ENCODE measurements at regions not wholly inside any gene's neighbourhood (a gene's known extent, or its start where the extent isn't known, plus 50 kb on each side); places are given as distances from the start of the nearest gene placed in this dataset.

DNA sequence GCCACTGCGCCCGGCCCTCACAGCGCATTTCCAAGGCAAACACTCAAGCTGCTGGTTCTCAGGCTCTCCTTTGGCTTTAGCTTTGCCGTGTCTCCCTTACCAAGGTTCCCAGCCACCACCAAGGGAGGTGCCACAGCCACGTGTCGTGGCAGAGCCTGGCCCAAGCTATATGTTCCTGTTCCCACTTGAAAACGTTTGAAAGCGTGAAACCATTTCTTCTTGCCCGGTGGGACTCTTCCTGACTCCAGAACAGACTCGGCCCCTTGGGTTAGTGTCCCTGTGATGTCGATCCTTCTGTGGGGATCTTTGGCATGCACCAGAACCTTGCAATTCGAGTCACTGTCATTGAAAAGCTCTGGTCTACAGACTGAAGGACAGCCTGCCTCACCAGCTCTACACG, 147.9 kb downstream of the HSD17B3 start:
- Histone ChIP-seq H3K4me1 (peaks cover 0 to 33% (median 6%) of the 10 kb centered on the region in 4 donors), H3K4me3 (no peak overlapping the region), H3K27me3 (no peaks in the 10 kb centered on the region), H3K9me3 (no peaks in the 10 kb centered on the region), H3K27ac (no peak overlapping the region), H3K36me3 (no peaks in the 10 kb centered on the region)
- DNase-seq (ENCODE audit: low spot score in 2 of 2): no peak
- 85 to 94% methylated on average over 13 of the region's 13 CpGs for WGBS, 2 donors
- TF ChIP-seq EP300 (IDR thresholded peaks at IDR 0.05) (no peak), POLR2A (IDR thresholded peaks at IDR 0.05) (no peak)
- TF ChIP-seq, protein P1, sequence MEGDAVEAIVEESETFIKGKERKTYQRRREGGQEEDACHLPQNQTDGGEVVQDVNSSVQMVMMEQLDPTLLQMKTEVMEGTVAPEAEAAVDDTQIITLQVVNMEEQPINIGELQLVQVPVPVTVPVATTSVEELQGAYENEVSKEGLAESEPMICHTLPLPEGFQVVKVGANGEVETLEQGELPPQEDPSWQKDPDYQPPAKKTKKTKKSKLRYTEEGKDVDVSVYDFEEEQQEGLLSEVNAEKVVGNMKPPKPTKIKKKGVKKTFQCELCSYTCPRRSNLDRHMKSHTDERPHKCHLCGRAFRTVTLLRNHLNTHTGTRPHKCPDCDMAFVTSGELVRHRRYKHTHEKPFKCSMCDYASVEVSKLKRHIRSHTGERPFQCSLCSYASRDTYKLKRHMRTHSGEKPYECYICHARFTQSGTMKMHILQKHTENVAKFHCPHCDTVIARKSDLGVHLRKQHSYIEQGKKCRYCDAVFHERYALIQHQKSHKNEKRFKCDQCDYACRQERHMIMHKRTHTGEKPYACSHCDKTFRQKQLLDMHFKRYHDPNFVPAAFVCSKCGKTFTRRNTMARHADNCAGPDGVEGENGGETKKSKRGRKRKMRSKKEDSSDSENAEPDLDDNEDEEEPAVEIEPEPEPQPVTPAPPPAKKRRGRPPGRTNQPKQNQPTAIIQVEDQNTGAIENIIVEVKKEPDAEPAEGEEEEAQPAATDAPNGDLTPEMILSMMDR (IDR thresholded peaks at IDR 0.05): no peak

- TF ChIP-seq POLR2A (IDR thresholded peaks at IDR 0.05) (no peak), EP300 (IDR thresholded peaks at IDR 0.05) (no peak)
- TF ChIP-seq, protein P1 (IDR thresholded peaks at IDR 0.05): no peak
- H3K27ac ChIP-seq: no peak overlapping the region
- no peak overlapping the region for H3K4me3 ChIP-seq
- H3K36me3 ChIP-seq: no peaks in the 10 kb centered on the region
- H3K9me3 ChIP-seq: no peaks in the 10 kb centered on the region
- no peaks in the 10 kb centered on the region for H3K27me3 ChIP-seq
- no peak for DNase-seq (ENCODE audit: low spot score in 2 of 2)
- peaks cover 0 to 28% (median 6%) of the 10 kb centered on the region in 4 donors for H3K4me1 ChIP-seq
- WGBS, 2 donors: 82 to 87% methylated on average over 2 of the region's 2 CpGs
These were observed 149.4 kb downstream of the HSD17B3 start for GRCh38 chr9:96152550-96152949.

GRCh38 chr9:96150324-96151227, 151.4 kb downstream of the HSD17B3 start:
- Histone ChIP-seq H3K9me3 (no peaks in the 10 kb centered on the region), H3K27me3 (no peaks in the 10 kb centered on the region), H3K36me3 (no peaks in the 10 kb centered on the region), H3K4me3 (no peak overlapping the region), H3K4me1 (peaks cover 0 to 10% (median 4%) of the 10 kb centered on the region in 4 donors), H3K27ac (no peak overlapping the region)
- DNase-seq (ENCODE audit: low spot score in 2 of 2): no peak
- WGBS, 2 donors: 67 to 77% methylated on average over 11 of the region's 11 CpGs
- TF ChIP-seq POLR2A (IDR thresholded peaks at IDR 0.05) (no peak), EP300 (IDR thresholded peaks at IDR 0.05) (no peak)
- TF ChIP-seq, protein P1 (IDR thresholded peaks at IDR 0.05): no peak

DNA sequence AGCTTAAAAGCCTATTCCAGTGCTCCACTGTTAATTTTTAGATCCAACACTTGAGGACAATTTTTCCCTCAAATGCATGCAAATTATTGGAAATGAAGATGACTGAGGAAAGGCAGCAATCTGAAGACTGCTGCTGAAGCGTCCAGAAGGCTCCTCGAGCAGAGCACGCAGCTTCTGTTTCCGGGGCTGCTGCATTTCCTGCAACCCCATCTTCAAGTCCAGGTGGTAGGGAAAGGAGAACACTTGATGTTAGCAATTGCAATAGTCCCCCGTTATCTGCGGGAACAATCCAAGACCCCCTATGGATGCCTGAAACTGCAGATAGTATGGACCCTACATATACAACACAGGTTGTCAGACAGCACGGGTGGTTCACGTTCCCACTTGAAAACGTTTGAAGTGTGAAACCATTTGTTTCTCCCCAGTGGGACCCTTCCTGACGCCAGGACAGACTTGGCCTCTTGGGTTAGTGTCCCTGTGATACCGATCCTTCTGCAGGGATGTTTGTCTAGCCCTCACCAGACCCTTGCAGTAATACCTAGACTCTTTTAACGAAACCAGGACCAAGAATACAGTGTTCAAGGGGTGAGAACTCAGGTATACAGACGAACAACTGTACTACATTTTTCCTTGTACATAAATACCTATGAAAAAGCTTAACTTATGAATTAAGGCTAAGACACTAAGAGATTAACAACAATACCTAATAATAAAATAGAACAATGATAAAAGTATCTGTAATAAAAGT, 152.3 kb downstream of the HSD17B3 start:
- 72 to 74% methylated on average over 13 of the region's 13 CpGs for WGBS, 2 donors
- no peaks in the 10 kb centered on the region for H3K36me3 ChIP-seq
- H3K9me3 ChIP-seq: no peaks in the 10 kb centered on the region
- H3K4me3 ChIP-seq: no peak overlapping the region
- no peak for DNase-seq (ENCODE audit: low spot score in 2 of 2)
- no peak overlapping the region for H3K27ac ChIP-seq
- peaks cover 0 to 10% (median 4%) of the 10 kb centered on the region in 4 donors for H3K4me1 ChIP-seq
- TF ChIP-seq, protein P1 (IDR thresholded peaks at IDR 0.05): no peak
- TF ChIP-seq POLR2A (IDR thresholded peaks at IDR 0.05): no peak
- TF ChIP-seq EP300 (IDR thresholded peaks at IDR 0.05): no peak
- no peaks in the 10 kb centered on the region for H3K27me3 ChIP-seq

Measured in tibial nerve (tissue), 4 donors.